GM10266 (cell line): ENCODE measurements at regions not wholly inside any gene's neighbourhood (a gene's known extent, or its start where the extent isn't known, plus 50 kb on each side); places are given as distances from the start of the nearest gene placed in this dataset.

Source experiments
- DNase-seq: peaks from one replicate; pipeline ENCODE4 v3.0.0; 2012; ENCODE audit errors: extremely low spot score
- TF ChIP-seq, protein P1 (sequence below): IDR thresholded peaks from 2 replicates; pipeline ENCODE4 v1.5.1; 2012; ENCODE audit warnings: mild to moderate bottlenecking, low read depth; ENCODE audit not compliant: control insufficient read depth, insufficient read depth; ENCODE audit errors: missing control alignments

DNA sequence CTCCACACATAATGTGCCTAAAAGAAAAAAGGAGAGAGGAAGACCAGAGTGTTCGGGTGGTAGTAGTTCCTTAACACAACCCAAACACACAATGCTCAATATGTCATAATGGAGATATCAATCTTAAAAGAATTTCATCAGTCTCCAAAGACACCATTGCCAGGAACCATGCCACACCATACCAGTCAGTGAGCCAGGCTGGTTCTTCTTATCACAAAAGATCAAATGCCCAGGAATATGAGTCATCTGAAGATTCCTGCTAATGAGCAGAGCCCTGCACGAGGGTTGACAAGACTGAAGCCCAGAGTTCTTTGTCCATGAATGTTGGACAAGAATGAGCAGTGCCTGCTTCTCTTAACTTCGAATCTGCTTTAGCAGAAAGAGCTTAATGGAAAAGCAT lies 262.3 kb downstream of the ZNF516 start:
- DNase-seq = no peak

DNA sequence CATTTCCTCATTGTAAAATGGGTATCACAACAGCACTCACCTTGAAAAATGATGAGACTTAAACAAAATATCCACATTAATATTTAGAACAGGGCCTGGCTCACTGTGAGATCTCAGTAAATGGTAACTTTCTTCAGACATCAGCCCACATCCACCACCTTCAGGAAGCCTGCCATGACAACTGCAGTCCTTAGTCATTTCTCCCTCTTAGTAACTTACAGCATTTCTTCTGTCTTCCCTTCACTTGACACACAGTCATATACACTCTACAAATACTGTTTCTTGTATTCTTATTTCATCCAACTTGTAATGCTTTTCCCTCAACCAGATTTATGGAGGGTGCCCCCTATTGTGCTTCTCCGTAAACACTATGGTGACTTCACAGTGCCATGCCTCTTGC lies 263.0 kb downstream of the ZNF516 start:
- no peak for DNase-seq
- TF ChIP-seq, protein P1, sequence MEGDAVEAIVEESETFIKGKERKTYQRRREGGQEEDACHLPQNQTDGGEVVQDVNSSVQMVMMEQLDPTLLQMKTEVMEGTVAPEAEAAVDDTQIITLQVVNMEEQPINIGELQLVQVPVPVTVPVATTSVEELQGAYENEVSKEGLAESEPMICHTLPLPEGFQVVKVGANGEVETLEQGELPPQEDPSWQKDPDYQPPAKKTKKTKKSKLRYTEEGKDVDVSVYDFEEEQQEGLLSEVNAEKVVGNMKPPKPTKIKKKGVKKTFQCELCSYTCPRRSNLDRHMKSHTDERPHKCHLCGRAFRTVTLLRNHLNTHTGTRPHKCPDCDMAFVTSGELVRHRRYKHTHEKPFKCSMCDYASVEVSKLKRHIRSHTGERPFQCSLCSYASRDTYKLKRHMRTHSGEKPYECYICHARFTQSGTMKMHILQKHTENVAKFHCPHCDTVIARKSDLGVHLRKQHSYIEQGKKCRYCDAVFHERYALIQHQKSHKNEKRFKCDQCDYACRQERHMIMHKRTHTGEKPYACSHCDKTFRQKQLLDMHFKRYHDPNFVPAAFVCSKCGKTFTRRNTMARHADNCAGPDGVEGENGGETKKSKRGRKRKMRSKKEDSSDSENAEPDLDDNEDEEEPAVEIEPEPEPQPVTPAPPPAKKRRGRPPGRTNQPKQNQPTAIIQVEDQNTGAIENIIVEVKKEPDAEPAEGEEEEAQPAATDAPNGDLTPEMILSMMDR = no peak

More for the DNA sequence above, 262.3 kb downstream of the ZNF516 start:
- TF ChIP-seq, protein P1 = no peak

DNA sequence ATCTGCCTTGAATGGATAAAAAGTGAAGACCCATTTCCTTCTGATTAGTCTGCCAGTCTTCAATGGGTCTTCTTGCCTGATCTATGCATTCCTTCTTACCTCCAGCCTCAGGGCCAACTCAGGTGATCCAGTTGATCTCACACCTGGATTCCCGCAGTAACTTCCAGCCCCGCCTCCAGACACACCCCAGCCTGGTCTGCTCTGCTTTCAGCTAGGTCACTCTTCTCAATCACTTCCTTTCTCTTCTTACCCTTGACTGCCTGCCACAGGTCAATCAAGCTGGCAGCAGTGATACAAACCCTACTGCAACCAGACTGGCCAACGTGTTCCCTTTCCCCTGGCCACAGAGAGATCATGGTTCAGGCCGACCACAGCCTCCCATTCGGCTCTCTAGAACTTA lies 263.6 kb downstream of the ZNF516 start:
- TF ChIP-seq, protein P1 = no peak
- no peak for DNase-seq

DNA sequence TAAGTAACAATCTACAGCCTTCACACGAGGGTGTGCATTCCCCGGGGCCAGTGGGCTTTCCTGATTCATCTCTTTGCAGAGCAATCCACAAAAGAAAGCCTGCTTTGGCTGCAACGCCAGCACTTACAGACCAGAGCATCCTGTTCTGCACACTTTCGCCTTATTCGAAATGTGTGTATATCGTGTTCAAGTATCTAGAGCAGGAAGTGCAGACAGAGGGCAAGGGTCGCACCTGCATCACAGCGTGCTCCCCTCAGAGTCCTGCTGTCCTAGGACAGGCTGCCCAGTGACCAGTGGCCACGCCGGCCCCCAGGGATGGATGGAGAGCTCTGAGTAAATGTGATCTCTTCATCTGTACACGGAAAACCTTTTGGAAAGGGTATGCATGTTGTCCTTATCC lies 264.3 kb downstream of the ZNF516 start:
- DNase-seq = no peak
- TF ChIP-seq, protein P1 = no peak

DNA sequence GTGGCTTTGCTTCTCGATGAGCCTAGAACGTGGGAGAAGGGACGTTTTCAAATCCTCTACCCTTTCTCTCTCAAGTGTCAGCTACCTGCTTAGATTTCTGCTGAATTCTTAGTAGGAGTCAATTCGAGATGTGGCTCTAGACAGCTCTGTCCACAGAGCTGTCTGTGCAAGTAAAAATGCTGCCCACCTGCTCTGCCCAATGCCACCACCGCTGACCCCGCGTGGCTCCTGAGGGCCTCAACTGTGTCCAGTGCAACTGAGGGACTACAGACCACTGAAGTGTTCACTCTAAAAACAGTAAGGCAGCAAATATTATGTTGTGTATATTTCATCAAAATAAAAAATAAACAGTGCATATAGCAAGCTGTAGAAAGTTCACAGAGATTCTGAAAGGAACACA lies 266.3 kb downstream of the ZNF516 start:
- DNase-seq = no peak
- TF ChIP-seq, protein P1 = no peak

DNA sequence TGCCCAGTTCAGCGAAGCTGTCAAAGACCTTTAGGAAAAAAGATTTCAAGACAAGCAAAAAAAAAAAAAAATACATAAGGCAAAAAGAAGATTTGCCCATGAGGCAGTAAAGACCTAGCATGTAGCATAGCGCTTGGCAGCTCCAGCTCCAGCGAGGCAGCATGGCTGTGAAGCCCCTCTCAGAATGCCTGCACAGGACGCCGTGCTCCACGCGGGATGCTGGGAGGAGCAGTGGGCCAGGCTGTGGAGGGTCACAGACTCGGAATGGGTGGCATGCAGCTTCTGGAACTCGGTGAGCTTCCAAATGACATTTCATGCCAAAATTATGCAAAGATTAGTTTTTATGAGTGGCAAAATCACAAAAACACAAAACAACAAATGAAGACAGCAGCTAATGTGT lies 267.3 kb downstream of the ZNF516 start:
- DNase-seq = no peak
- TF ChIP-seq, protein P1 = no peak

DNA sequence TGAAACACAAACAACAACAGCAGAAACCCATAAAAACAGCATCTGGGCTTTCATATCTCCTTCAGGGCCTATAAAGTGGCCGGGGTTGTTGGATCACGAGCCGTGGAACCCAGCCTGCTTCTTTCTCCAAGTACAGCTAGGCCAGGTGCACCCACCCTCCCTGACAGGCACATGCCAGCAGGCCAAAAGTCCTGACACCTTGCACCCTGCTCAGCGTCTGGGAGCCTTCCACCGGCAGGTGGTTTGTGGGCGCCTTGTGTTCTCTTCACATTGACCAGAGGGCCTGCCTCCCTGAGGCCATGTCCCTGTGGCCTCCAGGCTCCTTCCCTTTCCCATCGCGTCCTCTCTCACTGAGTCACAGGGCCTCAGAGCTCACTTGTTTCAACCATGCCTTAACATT lies 271.6 kb downstream of the ZNF516 start:
- TF ChIP-seq, protein P1 = no peak
- no peak for DNase-seq

DNA sequence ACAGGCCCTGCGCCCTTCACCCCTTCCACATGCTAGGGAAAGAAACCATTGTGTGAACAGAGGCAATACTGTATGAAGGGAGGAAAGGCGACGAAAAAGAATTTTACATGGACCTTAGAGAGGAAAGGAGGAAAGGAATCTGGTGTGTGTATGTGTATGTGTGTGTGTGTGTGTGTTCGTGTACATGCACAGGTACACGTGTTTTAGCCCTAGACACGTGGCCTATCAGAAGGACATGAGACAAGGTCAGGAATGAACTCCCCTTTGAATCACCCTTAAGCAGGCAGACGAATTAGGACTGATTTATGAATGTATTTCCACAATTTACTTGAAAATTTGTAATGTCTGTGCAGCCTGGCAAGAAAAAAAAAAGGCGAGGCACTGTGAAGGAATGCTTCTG lies 276.0 kb downstream of the ZNF516 start:
- DNase-seq = no peak
- TF ChIP-seq, protein P1 = no peak
